ENCODE measurements at regions not wholly inside any gene's neighbourhood (a gene's known extent, or its start where the extent isn't known, plus 50 kb on each side); places are given as distances from the start of the nearest gene placed in this dataset.

DNA sequence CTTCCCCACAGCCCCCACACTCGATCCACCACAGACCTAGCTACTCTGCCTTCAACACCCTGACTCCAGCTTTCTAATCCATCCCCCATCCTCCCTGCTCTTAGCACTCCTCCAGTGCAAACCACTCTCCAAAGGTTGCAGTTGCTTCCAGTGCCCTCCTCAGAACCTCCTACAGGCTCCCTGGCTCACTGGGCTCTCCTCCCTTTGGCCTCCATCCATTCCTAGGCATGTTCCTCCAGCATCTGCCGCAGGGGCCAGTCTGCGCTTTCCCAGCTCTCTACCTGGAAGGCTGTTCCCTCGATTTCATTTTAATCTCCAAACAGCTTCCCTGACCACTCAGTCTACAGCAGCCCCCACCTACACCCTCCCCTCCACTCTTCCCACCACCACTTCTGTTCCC lies 133.8 kb downstream of the SPATA19 start:
- H3K9me3 ChIP-seq (ENCODE audit: control insufficient read depth, insufficient read depth, low read depth, low read length), result no peaks in the 10 kb centered on the region
- H3K4me1 ChIP-seq (ENCODE audit: control insufficient read depth, insufficient read depth, low read length), result peaks cover 34% of the 10 kb centered on the region
- H3K27ac ChIP-seq (ENCODE audit: low read depth, low read length), result no peak overlapping the region

DNA sequence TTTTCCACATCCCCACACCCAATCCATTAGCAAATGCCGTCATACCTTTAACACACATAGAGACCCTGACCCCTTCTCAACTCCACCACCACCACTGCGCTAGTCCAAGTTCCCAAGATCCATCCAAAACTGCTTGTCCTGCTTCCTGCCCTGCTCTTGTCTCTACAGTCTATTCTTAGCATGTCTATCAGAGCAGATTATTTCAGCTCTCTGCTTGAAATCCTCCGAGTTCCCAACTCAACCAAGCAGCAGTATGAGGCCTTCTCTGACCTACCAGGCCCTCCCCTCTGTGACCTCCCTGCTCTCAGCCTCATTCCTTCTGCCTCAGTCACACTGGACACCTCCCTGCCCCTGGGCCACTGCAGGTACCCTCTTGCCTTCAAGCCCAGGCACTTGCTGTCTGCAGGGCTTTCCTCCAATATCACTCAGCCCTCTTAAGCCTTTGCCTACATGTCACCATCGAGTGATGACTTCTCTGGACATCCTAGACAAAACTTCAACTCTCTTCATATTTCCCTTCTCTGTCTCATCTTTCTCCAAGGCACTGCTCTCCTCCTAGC lies 134.6 kb downstream of the SPATA19 start:
- H3K27me3 ChIP-seq (ENCODE audit: control insufficient read depth, insufficient read depth, low read length), result peaks cover 53% of the 10 kb centered on the region
- peaks cover 34% of the 10 kb centered on the region for H3K4me1 ChIP-seq (ENCODE audit: control insufficient read depth, insufficient read depth, low read length)
- H3K27ac ChIP-seq (ENCODE audit: low read depth, low read length), result no peak overlapping the region
- H3K36me3 ChIP-seq (ENCODE audit: control insufficient read depth, insufficient read depth, low read length), result no peaks in the 10 kb centered on the region
- no peaks in the 10 kb centered on the region for H3K9me3 ChIP-seq (ENCODE audit: control insufficient read depth, insufficient read depth, low read depth, low read length)
- no peak overlapping the region for H3K4me3 ChIP-seq (ENCODE audit: low read depth, low read length)
- H3K9ac ChIP-seq (ENCODE audit: low read length), result no peak overlapping the region

More for the DNA sequence above, 133.8 kb downstream of the SPATA19 start:
- no peak overlapping the region for H3K9ac ChIP-seq (ENCODE audit: low read length)
- H3K36me3 ChIP-seq (ENCODE audit: control insufficient read depth, insufficient read depth, low read length), result no peaks in the 10 kb centered on the region
- peaks cover 58% of the 10 kb centered on the region for H3K27me3 ChIP-seq (ENCODE audit: control insufficient read depth, insufficient read depth, low read length)
- peak overlapping the region; percentile 8; the same call in 1 of the 2 replicates for H3K4me3 ChIP-seq (ENCODE audit: low read depth, low read length)

DNA sequence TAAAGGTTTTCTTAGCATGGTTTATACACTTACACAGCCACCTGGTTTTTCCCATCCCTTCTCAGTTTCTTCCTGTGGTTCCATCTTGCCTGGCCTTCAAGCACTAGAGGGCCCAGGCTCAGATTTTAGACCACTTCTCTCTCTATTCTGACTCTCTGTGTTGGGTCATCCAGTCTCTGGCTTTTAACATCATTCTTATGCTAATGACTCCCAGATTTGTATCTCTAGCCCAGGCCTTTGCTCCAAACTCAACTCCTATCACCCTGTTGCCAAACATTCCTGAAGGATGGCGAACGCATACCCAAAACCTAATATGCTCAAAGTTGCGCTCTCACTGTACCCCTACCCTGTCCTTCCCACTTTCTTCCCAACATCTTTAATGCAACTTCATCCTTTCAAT lies 135.1 kb downstream of the SPATA19 start:
- H3K27me3 ChIP-seq (ENCODE audit: control insufficient read depth, insufficient read depth, low read length), result peaks cover 50% of the 10 kb centered on the region
- H3K4me1 ChIP-seq (ENCODE audit: control insufficient read depth, insufficient read depth, low read length), result peaks cover 38% of the 10 kb centered on the region
- H3K36me3 ChIP-seq (ENCODE audit: control insufficient read depth, insufficient read depth, low read length), result no peaks in the 10 kb centered on the region
- H3K9me3 ChIP-seq (ENCODE audit: control insufficient read depth, insufficient read depth, low read depth, low read length), result no peaks in the 10 kb centered on the region
- no peak overlapping the region for H3K4me3 ChIP-seq (ENCODE audit: low read depth, low read length)
- no peak overlapping the region for H3K9ac ChIP-seq (ENCODE audit: low read length)
- no peak overlapping the region for H3K27ac ChIP-seq (ENCODE audit: low read depth, low read length)

DNA sequence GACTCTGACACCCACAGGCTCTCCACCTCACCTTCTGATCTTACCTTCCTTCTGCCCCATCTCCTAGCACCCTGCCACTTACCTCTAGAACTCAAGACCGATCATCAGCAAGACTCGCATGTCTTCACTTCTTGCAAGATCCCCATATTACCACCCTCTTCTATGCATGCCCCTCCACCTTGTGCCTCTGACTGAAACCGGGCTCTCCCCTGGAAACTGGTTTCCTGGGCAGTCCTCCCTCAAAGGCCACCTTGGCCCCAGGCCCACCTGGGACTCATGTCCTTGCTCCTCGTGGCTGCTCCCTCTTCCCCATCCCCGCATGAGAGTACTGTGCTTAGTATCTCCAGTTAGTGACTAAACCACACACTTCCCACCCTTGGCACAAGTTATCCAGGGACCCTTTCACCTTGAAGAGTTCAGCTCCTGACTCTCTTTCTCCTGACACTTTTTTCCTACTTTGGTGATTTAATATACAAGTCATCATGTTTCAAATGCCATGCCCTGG lies 136.7 kb downstream of the SPATA19 start:
- Histone ChIP-seq H3K36me3 (ENCODE audit: control insufficient read depth, insufficient read depth, low read length) (no peaks in the 10 kb centered on the region), H3K27me3 (ENCODE audit: control insufficient read depth, insufficient read depth, low read length) (peaks cover 38% of the 10 kb centered on the region), H3K9ac (ENCODE audit: low read length) (no peak overlapping the region), H3K4me3 (ENCODE audit: low read depth, low read length) (no peak overlapping the region), H3K4me1 (ENCODE audit: control insufficient read depth, insufficient read depth, low read length) (peaks cover 38% of the 10 kb centered on the region), H3K27ac (ENCODE audit: low read depth, low read length) (no peak overlapping the region), H3K9me3 (ENCODE audit: control insufficient read depth, insufficient read depth, low read depth, low read length) (no peaks in the 10 kb centered on the region)

DNA sequence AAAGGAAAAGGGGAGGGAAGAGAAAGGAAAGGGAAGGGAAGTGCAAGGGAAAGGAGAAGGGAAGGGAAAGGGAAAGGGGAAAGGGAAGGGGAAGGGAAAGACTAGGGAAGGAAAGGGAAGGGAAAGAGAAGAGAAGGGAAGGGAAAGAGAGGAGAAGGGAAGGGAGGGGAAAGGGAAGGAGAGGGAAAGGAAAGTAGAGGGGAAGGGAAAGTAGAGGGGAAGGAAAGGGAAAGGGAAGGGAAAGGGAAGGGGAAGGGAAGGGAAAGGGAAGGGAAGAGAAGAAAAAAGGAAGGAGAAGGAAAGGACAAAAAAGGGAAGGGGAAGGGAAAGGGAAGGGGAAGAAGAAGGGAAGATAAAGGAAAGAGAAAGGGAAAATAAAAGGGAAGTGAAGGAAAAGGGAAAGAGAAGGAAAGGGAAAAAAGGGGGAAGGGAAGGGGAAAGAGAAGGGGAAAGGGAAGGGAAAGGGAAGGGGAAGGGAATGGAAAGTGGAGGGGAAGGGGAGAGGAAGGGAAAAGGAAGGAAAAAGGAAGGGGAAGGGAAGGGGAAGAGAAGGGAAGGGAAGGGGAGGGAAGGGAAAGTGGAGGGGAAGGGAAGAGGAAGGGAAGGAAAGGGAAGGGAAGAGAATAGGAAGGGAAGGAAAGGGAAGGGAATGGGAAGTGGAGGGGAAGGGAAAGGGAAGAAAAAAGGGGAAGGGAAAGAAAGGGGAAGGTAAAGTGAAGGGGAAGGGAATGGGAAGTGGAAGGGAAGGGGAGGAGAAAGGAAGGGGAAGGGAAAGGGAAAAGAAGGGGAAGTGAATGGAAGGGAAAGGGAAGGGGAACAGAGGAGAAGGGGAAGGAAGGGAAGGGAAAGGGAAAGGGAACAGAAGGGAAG lies 138.2 kb downstream of the SPATA19 start:
- Histone ChIP-seq H3K4me1 (ENCODE audit: control insufficient read depth, insufficient read depth, low read length) (peaks cover 28% of the 10 kb centered on the region), H3K27me3 (ENCODE audit: control insufficient read depth, insufficient read depth, low read length) (peaks cover 27% of the 10 kb centered on the region), H3K9me3 (ENCODE audit: control insufficient read depth, insufficient read depth, low read depth, low read length) (no peaks in the 10 kb centered on the region), H3K36me3 (ENCODE audit: control insufficient read depth, insufficient read depth, low read length) (no peaks in the 10 kb centered on the region), H3K9ac (ENCODE audit: low read length) (no peak overlapping the region), H3K27ac (ENCODE audit: low read depth, low read length) (no peak overlapping the region), H3K4me3 (ENCODE audit: low read depth, low read length) (no peak overlapping the region)

DNA sequence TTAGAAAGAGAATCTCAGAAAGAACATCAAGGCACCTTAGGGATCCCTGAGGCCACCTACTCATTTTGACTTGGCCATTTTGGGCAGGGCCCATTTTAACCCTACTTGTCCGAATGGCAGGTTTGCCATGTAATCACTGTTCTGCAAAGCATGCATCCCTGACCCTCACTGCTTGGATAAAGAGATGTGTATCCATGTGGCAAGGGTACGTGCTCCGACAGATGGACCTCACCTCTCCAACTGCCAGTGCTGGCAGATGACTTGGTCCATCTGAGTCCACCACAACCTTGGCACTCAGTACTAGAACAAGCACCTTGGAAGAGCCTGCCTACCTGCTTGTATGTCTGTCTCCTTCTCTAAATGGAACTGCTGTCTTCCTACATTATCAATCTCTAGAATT lies 139.4 kb downstream of the SPATA19 start:
- no peak overlapping the region for H3K4me3 ChIP-seq (ENCODE audit: low read depth, low read length)
- H3K4me1 ChIP-seq (ENCODE audit: control insufficient read depth, insufficient read depth, low read length), result peaks cover 15% of the 10 kb centered on the region
- H3K9me3 ChIP-seq (ENCODE audit: control insufficient read depth, insufficient read depth, low read depth, low read length), result no peaks in the 10 kb centered on the region
- no peaks in the 10 kb centered on the region for H3K36me3 ChIP-seq (ENCODE audit: control insufficient read depth, insufficient read depth, low read length)
- H3K9ac ChIP-seq (ENCODE audit: low read length), result no peak overlapping the region
- peaks cover 24% of the 10 kb centered on the region for H3K27me3 ChIP-seq (ENCODE audit: control insufficient read depth, insufficient read depth, low read length)
- no peak overlapping the region for H3K27ac ChIP-seq (ENCODE audit: low read depth, low read length)

DNA sequence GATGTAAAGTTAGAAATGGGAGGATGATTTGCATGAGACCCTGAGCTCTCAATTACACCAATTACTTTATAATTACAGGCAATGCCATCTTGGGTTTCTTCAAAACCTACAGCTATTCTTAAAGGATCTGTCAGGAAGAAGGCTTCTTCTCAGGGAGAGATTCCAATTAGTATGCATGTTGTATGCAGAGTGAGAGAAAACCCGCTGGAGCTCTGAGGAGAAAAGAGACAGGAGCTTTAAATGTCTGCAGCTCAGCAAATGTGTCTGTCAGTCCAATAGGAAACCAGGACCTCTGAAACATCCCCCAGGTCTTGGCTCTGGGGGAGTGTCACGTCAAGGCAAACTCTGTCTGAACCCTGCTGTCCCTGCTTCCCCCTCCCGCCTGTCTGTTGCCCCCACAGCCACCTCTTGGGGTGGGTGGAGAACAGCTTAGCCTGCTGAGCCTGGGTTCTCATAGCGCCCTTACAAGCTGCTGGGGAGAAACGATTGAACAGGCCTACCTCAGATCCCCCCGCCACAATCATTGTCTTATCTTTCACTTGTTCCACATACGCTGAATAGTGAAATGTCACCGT lies 140.2 kb downstream of the SPATA19 start:
- no peaks in the 10 kb centered on the region for H3K9me3 ChIP-seq (ENCODE audit: control insufficient read depth, insufficient read depth, low read depth, low read length)
- H3K9ac ChIP-seq (ENCODE audit: low read length), result no peak overlapping the region
- no peaks in the 10 kb centered on the region for H3K36me3 ChIP-seq (ENCODE audit: control insufficient read depth, insufficient read depth, low read length)
- H3K4me1 ChIP-seq (ENCODE audit: control insufficient read depth, insufficient read depth, low read length), result peaks cover 8% of the 10 kb centered on the region
- H3K27me3 ChIP-seq (ENCODE audit: control insufficient read depth, insufficient read depth, low read length), result peaks cover 19% of the 10 kb centered on the region
- no peak overlapping the region for H3K27ac ChIP-seq (ENCODE audit: low read depth, low read length)
- H3K4me3 ChIP-seq (ENCODE audit: low read depth, low read length), result no peak overlapping the region

DNA sequence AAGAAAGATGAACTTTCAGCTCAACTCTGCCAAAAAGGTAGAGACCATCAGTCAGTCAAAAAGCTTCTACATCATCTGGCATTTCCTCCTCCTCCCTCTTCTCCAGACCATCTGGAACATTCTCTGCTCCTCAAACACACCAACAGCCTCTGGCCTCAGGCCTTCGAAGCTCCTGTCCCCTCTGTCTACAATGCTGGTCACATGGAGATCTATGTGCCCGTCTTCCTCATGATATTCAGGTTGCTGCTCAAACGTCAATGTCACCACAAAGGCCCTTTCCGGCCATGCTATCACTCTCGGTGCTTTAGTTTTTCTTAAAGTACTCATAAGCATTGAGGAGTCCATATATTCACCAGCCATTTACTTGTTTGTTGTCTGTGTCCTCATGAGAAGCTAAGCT lies 146.2 kb downstream of the SPATA19 start:
- Histone ChIP-seq H3K4me3 (ENCODE audit: low read depth, low read length) (no peak overlapping the region), H3K27ac (ENCODE audit: low read depth, low read length) (no peak overlapping the region), H3K36me3 (ENCODE audit: control insufficient read depth, insufficient read depth, low read length) (no peaks in the 10 kb centered on the region), H3K27me3 (ENCODE audit: control insufficient read depth, insufficient read depth, low read length) (no peaks in the 10 kb centered on the region), H3K4me1 (ENCODE audit: control insufficient read depth, insufficient read depth, low read length) (no peaks in the 10 kb centered on the region), H3K9me3 (ENCODE audit: control insufficient read depth, insufficient read depth, low read depth, low read length) (no peaks in the 10 kb centered on the region), H3K9ac (ENCODE audit: low read length) (no peak overlapping the region)

DNA sequence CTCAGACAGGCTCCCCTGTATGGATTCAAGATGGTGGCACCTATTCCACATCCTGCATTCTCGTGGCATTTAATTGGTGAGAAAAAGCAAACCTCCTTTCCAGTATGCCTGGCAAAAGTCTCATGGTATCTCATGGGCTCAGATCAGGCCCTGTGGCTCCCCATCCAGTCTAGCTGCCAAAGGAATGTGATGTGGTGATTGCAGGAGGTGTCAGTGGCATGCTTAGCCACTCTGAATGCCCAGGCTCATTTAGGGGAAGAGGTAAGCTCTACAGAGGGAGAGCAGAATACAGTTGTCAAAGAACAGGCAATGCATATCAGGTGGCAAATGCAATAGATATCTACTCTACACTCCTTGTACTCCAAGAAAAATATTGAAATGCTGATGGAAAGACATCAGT lies 146.7 kb downstream of the SPATA19 start:
- H3K9ac ChIP-seq (ENCODE audit: low read length), result no peak overlapping the region
- H3K4me3 ChIP-seq (ENCODE audit: low read depth, low read length), result no peak overlapping the region
- no peaks in the 10 kb centered on the region for H3K27me3 ChIP-seq (ENCODE audit: control insufficient read depth, insufficient read depth, low read length)
- no peaks in the 10 kb centered on the region for H3K36me3 ChIP-seq (ENCODE audit: control insufficient read depth, insufficient read depth, low read length)
- H3K9me3 ChIP-seq (ENCODE audit: control insufficient read depth, insufficient read depth, low read depth, low read length), result no peaks in the 10 kb centered on the region
- H3K27ac ChIP-seq (ENCODE audit: low read depth, low read length), result no peak overlapping the region
- H3K4me1 ChIP-seq (ENCODE audit: control insufficient read depth, insufficient read depth, low read length), result no peaks in the 10 kb centered on the region

DNA sequence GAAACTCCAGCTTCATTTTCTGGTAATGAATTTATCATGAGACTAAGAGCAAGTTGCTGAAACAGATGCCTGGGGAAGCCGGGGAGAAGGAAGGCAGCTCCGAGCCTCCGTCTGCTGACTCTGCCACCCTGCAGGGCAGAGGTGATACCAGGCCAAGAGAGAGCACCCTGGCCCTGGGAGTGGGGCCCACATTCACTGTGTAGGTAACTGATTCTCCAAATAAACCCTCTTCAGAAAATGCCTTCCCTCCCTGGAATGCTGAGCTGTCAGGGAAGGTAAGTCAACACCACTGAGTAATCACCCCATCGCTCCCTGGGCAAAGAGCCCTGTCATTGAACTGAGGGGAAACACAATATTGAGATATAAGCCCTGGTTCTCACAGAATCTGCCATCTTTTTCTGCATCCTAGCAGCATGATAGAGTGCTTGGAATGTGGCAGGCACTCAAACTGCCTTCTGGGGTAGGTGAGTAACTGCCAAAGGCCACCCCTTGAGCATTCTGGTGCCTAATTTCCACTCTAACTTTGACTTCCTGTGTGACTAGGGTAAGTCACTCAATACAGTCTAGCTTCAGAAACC lies 147.6 kb downstream of the SPATA19 start:
- Histone ChIP-seq H3K9me3 (ENCODE audit: control insufficient read depth, insufficient read depth, low read depth, low read length) (no peaks in the 10 kb centered on the region), H3K36me3 (ENCODE audit: control insufficient read depth, insufficient read depth, low read length) (no peaks in the 10 kb centered on the region), H3K4me3 (ENCODE audit: low read depth, low read length) (no peak overlapping the region), H3K4me1 (ENCODE audit: control insufficient read depth, insufficient read depth, low read length) (no peaks in the 10 kb centered on the region), H3K9ac (ENCODE audit: low read length) (no peak overlapping the region), H3K27me3 (ENCODE audit: control insufficient read depth, insufficient read depth, low read length) (no peaks in the 10 kb centered on the region), H3K27ac (ENCODE audit: low read depth, low read length) (no peak overlapping the region)

DNA sequence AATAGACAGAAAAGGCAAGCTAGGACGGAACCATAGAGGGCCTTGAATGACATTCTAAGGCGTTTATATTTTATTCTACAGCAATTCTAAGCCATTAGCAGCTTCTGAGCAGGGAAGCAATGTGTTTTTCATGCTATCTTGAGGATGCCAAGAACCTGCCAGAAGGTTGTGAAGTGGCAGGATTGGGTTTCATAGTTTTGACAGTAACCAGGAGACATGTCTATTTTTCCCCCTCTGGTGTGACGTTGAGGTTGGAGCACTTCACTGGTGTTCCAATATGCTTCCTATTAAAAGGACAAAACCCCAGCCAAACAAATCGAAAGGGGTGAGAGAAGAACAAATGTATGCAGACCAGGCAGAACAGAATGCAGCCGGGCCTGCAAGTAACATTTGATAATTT lies 148.2 kb downstream of the SPATA19 start:
- no peaks in the 10 kb centered on the region for H3K27me3 ChIP-seq (ENCODE audit: control insufficient read depth, insufficient read depth, low read length)
- H3K4me1 ChIP-seq (ENCODE audit: control insufficient read depth, insufficient read depth, low read length), result no peaks in the 10 kb centered on the region
- no peaks in the 10 kb centered on the region for H3K9me3 ChIP-seq (ENCODE audit: control insufficient read depth, insufficient read depth, low read depth, low read length)
- no peaks in the 10 kb centered on the region for H3K36me3 ChIP-seq (ENCODE audit: control insufficient read depth, insufficient read depth, low read length)
- H3K9ac ChIP-seq (ENCODE audit: low read length), result no peak overlapping the region
- H3K27ac ChIP-seq (ENCODE audit: low read depth, low read length), result no peak overlapping the region
- no peak overlapping the region for H3K4me3 ChIP-seq (ENCODE audit: low read depth, low read length)
